ENCODE measurements at regions not wholly inside any gene's neighbourhood (a gene's known extent, or its start where the extent isn't known, plus 50 kb on each side); places are given as distances from the start of the nearest gene placed in this dataset.
A peak's percentile ranks its signal among the peaks of the same experiment; 100 is the strongest.

- DNase-seq, result no peak
Observed at GRCh38 chr11:36807871-36808270, 209.8 kb upstream of the RAG2 start.

- peak; percentile 31 to 75 for DNase-seq
Observed at GRCh38 chr11:36803084-36803483, 205.0 kb upstream of the RAG2 start.

DNA sequence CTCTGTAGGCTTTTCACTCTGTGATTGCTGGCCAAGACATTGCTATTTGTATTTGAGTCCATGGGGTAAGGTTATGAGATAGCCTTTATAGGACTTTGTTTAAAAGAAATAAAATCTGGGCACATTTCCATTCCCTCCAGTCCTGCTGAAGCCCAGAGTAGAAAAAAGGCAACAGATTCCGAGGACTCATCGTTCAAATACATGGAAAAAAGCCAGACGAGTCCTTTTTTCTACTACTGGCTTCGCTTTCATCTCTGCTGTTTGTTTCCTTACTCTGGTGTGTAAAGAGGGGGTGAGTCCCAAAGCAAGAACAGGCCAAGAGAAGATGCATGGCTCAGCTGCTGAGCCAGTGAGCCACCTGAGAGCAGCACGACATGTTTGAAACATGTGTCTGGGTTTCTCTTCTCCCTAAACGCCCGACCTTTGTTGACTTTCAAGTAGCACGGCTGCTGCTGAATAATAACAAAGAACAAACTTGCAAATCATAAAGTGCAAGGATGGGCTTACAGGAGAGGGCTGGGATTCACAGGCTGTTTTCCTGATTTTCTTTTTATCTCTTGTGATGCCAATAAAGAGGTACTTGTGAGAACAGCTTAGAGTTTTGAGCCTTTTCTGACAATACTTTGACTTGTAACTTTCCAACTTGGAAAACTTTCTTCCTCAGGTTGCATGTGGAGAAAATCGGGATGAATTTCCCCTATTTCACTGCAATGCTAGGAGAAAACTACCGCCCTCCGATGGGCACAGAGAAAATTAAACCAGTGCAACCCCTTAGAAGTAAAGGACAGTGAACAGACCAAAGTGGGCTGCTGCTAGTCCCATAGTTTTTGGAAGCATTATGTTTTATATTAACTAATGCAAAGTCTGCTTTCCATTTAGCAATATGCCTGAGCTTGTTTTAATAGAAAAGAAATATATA lies 195.2 kb upstream of the RAG2 start:
- DNase-seq, result no peak

GRCh38 chr11:36791957-36792356 lies 193.9 kb upstream of the RAG2 start:
- no peak for DNase-seq

- no peak for DNase-seq
Observed at GRCh38 chr11:36790526-36790925, 192.5 kb upstream of the RAG2 start.

DNA sequence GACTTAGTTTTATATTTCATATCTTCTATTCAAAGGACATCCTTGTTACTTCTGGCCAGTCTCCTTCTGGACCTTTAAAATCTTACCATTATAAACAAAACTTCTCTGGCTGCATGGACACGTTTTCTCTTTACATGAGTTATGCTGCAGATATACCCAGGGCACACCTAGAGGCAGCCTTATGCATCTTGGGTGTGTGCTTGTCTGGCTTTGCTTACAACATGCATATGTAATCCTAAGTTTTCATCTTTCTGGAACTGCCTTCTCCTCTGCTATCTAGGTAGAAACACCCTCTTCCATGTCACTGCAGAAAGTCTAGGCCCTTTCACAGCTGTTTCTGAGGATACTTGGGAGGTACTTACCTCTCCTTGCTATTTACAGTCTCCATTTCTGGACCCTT lies 185.8 kb upstream of the RAG2 start:
- DNase-seq, result no peak

GRCh38 chr11:36779791-36780190 lies 181.8 kb upstream of the RAG2 start:
- DNase-seq, result no peak

- no peak for DNase-seq
Observed at GRCh38 chr11:36777311-36777710, 179.3 kb upstream of the RAG2 start.

DNA sequence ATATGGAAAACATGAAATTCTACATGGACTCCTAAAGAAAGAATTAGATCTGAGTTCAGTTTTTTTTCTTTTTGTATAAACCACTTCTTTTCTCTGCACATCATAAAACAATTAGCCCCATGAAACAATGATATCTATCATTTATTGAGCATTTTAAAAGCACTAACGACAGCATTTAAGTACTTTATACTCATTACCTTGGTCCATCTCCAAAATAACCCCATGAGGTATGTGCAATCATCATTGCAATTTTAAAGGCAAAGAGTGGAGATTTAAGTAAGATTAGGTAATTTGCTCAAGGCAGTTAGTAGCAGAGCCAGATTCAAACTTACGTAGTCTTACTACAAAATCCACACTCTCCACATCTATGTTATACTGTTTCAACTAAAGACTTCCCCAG lies 177.7 kb upstream of the RAG2 start:
- no peak for DNase-seq

DNA sequence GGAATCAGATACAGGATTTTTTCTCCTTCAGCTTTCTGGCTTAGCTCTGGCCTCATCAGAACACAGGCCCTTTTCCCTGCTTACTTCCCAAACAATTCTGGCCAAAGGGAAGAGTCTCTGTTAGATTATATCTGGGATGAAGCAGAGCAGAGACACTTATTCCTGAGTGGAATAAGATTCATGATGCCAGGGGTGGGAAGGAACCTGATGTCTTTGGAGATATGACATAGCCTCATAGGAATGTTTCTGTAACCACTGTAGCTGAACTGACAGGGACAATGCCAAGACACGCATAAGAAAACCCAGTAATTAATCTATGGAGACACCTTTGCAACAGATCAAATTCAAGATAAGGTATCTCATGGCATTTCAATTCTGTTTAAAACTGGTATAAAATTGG lies 177.1 kb upstream of the RAG2 start:
- DNase-seq, result no peak

DNA sequence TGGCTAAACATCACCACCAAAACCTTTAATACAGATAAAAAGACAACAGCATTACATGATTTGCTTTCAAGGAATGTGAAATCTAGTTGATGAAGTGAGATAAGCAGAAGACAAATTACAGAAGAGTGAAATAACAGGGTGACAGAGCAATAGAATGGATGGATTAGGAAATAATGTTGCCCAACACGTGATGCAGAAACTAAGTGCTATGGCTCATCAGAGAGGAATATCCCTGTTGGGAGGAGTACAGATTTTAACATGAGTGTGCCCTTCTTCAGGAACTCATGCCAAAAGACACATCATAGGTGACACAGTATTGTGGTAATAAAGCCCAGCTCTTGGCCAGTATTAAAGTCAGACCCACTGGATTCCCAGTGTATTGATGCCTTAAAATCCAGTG lies 176.6 kb upstream of the RAG2 start:
- DNase-seq, result no peak

DNA sequence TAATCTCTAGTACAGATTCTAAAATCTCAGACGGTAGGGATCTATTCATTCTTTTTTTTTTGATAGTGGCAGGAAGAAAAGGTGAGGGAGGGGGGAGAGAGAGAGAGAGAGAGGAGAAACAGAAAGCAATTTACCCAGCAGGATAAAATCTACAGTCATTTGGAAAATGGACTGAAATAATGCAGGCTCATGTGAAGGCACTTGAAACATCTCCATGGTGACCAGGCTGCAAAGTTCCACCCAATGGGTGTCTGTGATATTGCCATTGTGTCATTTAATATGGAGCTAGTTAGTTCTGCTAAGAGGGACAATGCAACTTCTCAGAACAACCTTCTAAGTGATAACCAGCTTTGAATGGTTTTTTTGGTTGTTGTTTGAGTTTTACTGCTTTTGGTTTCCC lies 165.2 kb upstream of the RAG2 start:
- no peak for DNase-seq

DNA sequence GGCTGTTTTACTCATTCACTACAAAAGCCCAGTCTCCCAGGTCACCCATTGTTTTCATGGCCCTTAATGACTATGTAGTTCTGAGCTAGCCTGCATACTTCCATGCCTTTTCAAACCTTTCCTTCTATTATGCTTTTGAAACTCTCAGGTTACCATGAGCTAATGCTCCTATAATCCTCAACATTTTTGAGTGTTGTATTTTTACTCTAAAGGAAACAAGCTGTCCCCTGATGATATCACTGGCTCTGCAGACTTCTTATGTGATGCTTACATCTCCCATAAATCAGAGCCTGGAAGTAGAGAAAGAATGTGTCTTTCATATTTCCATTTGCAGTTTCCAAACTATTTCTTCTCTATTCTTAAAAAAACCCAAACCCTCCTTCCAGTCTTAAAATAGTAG lies 159.0 kb upstream of the RAG2 start:
- DNase-seq, result no peak

DNA sequence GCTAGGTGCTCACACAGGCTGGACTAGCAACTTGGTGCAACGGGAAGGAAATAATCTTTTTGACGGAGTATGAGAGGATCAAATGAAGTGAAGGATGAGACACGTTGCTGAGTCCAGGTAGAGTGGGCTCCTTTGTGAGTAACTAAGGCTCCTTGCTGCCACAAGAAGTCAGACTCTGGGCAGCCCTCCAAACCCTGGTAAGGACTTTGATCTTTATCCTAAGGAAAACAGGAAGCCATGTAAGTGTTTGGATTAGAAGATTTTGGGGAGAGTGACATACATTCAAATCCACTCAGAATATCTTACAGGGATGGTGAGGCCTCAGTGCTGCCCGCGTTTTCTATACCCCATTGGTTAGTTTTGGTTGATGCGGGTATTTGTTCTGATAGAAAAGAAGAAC lies 155.9 kb upstream of the RAG2 start:
- DNase-seq, result no peak

DNA sequence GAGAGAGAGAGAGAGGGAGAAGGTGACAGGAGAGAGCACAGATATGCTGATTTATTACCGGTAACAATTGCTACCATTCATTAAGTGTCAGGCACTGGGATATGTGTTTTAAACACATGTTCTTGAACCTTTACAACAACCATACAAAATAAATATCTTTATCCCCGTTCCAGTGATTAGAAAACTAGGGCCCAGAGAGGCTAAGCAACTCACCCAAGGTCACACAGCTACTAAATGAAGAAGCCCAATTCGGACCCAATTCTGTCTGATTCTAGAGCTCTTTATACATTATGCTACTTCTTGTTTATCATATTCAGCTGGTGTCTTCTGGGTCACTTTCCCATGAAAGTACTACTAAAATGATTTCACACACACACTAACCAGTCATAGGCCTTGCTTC lies 154.0 kb upstream of the RAG2 start:
- DNase-seq, result no peak

DNA sequence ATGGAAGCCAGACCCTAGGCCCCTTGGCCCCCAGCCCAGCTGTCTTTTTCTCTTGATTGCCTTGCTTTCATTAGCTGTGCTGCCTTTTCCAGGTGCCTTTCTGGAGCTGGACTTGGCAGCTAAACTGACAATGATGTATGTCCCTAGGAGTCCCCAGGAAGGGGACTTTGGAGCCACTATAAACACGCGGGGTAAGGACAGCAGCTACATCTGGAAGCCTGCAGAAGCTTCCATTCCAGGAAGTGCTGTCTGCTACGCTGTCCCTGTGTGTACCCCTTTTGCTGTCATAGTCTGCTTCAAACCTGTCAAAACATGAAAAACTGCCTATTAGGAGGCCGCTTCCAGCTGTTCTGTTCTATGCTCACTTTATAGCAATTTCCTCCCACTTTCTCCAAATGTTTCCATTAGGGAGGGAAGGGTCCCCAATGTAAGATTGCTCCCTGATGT lies 153.3 kb upstream of the RAG2 start:
- DNase-seq, result no peak

DNA sequence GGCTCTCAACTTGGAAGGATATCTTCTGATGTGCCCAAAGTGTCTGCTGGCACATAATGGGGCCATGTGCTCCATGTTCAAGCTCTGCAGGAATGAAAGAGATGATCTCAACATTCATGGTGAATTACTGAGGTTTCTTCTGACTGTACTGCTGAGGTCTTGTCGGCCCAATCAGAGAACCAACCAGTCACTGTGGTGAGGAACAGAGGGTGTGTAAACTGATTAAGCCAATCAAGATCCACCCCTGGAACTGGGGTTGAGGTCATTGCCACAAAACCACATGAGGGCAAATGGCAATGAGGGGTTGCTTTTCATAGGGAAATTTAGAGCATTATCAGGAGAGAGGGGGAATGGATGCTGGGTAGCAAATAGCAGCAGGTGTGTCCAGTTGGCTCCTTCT lies 152.3 kb upstream of the RAG2 start:
- DNase-seq, result no peak

DNA sequence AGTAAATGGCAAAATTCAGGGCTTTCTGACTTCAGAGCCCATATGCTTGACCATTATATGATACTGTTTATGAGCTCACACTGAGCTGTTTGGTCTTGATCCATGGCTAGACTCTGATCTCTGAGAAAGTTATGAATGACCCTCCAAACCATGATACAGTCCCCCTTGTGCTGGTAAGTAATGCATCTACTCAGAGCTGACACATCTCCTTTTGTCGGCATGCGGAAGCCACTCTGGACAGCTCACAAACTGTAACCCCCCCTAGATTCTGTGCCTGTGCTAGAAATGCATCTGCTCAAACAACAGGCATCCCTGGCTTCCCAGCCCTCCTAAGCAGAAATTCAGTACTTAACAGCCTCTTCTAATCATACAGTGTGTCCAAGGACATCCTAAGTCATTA lies 150.8 kb upstream of the RAG2 start:
- no peak for DNase-seq

GRCh38 chr11:36746886-36747710 lies 149.1 kb upstream of the RAG2 start:
- peak; percentile 58 to 83 for DNase-seq

GRCh38 chr11:36744375-36745168 lies 146.5 kb upstream of the RAG2 start:
- DNase-seq, result peak; percentile 49 to 51

DNA sequence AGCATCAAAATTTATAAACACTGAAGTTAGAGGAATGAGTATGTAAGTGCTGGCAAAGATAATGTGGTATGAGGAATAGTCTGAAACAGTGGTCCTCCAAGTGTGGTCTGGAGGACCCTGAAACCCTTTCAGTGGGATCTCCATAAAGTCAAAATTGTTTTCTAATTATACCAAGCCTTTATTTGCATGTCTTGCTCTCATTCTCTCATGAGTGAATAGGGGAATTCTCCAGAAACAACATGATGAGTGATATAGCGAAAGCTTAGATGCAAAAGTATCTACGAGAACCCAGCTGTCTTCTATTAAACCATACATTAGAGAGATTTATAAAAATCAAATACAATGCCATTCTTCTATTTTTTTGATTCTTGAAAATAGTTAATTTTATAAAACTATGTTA lies 145.0 kb upstream of the RAG2 start:
- DNase-seq, result no peak

DNA sequence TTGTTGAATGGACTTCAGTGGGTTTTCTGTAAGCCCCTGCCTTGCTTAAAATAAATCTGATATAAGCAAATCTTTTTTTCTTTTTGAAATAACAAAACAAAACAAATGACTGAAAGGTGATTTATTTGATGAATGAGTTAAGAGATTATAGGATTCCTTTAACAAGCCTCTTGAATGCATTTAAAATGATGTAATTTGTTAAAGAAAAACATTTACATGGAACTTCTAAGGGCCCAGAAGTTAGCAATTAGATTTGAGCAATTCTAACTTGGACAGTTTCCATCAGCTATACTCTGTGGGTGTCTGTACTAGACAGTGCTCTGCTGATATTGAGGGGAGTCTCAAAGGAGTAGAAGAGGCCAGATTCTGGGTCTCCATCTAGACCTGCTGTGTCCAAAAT lies 143.5 kb upstream of the RAG2 start:
- DNase-seq, result no peak

DNA sequence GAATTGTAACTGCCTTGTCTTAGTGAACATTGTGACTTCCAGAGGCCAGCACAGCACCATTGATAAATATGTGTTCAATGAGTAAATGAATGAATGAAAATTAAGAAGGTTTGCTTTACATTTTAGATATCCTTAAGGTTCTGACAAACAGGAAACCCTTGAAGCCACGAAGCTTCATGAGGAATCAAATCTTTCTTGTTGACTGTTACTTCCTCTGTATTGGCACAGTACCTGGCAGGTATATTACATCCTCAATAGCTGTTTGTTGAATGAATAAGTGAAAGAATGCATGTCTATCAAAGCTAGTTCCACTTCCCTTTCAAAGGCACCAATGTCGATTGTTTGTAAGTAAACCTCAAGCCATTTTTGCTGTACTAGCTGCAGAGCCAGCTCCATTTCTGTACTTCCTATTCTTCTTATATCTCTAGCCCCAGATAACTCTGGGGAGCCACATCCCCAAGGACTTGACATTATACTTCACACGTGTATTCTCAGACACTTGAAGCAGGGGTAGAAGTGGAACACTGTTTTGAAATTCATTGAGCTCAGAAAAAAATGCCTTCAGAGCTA lies 140.3 kb upstream of the RAG2 start:
- no peak for DNase-seq

Data from NCI-H524 (cell line).